ENCODE measurements at regions not wholly inside any gene's neighbourhood (a gene's known extent, or its start where the extent isn't known, plus 50 kb on each side); places are given as distances from the start of the nearest gene placed in this dataset.

- Histone ChIP-seq H3K36me3 (no peaks in the 10 kb centered on the region), H3K9me3 (no peaks in the 10 kb centered on the region), H3K4me3 (ENCODE audit: low read depth in 1 of 2, low read length in 1 of 2) (no peak overlapping the region), H3K4me1 (ENCODE audit: control insufficient read depth in 1 of 2, insufficient read depth in 1 of 2, low read depth in 1 of 2, low read length in 1 of 2) (no peaks in the 10 kb centered on the region), H3K27ac (no peak overlapping the region), H3K27me3 (no peaks in the 10 kb centered on the region)
- TF ChIP-seq CTCF (IDR thresholded peaks at IDR 0.05): no peak
These were observed 60.3 kb downstream of the RTP5 start for GRCh38 chr2:241929551-241930490.

GRCh38 chr2:241931084-241931975, 61.8 kb downstream of the RTP5 start:
- Histone ChIP-seq H3K4me3 (ENCODE audit: low read depth in 1 of 2, low read length in 1 of 2) (no peak overlapping the region), H3K9me3 (no peaks in the 10 kb centered on the region), H3K4me1 (ENCODE audit: control insufficient read depth in 1 of 2, insufficient read depth in 1 of 2, low read depth in 1 of 2, low read length in 1 of 2) (no peaks in the 10 kb centered on the region), H3K27me3 (no peaks in the 10 kb centered on the region), H3K27ac (no peak overlapping the region), H3K36me3 (no peaks in the 10 kb centered on the region)
- TF ChIP-seq CTCF (IDR thresholded peaks at IDR 0.05): no peak

GRCh38 chr2:241931976-241932898, 62.7 kb downstream of the RTP5 start:
- no peak for TF ChIP-seq CTCF (IDR thresholded peaks at IDR 0.05)
- H3K36me3 ChIP-seq: no peaks in the 10 kb centered on the region
- no peak overlapping the region for H3K27ac ChIP-seq
- H3K9me3 ChIP-seq: no peaks in the 10 kb centered on the region
- no peaks in the 10 kb centered on the region for H3K27me3 ChIP-seq
- no peak overlapping the region for H3K4me3 ChIP-seq (ENCODE audit: low read depth in 1 of 2, low read length in 1 of 2)
- H3K4me1 ChIP-seq (ENCODE audit: control insufficient read depth in 1 of 2, insufficient read depth in 1 of 2, low read depth in 1 of 2, low read length in 1 of 2): no peaks in the 10 kb centered on the region

- TF ChIP-seq CTCF (IDR thresholded peaks at IDR 0.05): no peak
- no peaks in the 10 kb centered on the region for H3K27me3 ChIP-seq
- no peaks in the 10 kb centered on the region for H3K9me3 ChIP-seq
- H3K4me1 ChIP-seq (ENCODE audit: control insufficient read depth in 1 of 2, insufficient read depth in 1 of 2, low read depth in 1 of 2, low read length in 1 of 2): no peaks in the 10 kb centered on the region
- H3K27ac ChIP-seq: no peak overlapping the region
- no peak overlapping the region for H3K4me3 ChIP-seq (ENCODE audit: low read depth in 1 of 2, low read length in 1 of 2)
- H3K36me3 ChIP-seq: no peaks in the 10 kb centered on the region
These were observed 63.3 kb downstream of the RTP5 start for GRCh38 chr2:241932899-241933178.
